ENCODE measurements at regions not wholly inside any gene's neighbourhood (a gene's known extent, or its start where the extent isn't known, plus 50 kb on each side); places are given as distances from the start of the nearest gene placed in this dataset.

DNA sequence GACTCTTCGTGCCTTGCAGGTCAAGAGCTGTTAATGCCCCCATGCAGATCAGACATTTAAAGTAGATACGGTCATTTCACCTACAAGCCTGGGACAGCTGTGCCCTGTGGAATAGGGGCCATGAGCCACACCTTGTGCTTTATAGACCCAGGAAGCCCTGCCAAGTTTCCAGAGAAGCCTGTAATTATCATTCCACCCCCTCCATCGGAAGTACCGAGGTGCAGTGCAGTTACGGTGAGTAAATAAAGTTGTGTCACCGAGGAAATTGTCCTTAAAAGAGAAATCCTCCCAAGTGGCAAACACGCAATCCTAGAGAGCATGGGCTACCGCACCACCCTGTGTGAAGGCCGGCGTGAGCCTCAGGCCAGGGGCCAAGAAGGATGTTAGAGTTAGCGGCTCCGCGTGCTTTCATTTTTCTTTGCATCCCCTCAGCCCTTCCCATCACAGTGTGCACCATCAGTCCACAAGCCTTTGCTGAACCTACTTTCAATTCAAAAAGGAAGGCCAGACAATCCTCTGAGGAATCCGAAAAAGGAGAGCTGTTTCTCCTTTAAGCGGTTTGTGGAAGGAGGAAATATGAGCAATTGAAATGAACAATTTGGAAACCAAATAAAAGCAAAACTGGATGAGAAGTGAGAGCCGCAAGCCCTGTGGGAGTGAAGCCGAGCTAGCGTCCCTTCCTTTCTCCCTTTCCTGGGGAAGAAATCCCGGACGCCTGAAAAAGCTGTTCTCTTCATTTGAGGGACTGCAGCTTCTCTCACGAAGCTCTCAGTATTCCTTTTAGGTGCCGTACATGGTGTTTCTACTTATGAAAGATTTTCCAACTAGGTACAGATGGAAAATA is 183.3 kb upstream of the PDE10A start:
- TF ChIP-seq, protein P1, sequence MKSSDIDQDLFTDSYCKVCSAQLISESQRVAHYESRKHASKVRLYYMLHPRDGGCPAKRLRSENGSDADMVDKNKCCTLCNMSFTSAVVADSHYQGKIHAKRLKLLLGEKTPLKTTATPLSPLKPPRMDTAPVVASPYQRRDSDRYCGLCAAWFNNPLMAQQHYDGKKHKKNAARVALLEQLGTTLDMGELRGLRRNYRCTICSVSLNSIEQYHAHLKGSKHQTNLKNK (CRISPR knock-in tag; IDR thresholded peaks at IDR 0.05): no peak
- TF ChIP-seq MYBL2 (CRISPR knock-in tag; IDR thresholded peaks at IDR 0.05): no peak
- no peak for TF ChIP-seq FOXK1 (CRISPR knock-in tag; IDR thresholded peaks at IDR 0.05)
- TF ChIP-seq KAT7 (CRISPR knock-in tag; IDR thresholded peaks at IDR 0.05; ENCODE audit: borderline replicate concordance): no peak
- no peak for TF ChIP-seq ZNF138 (CRISPR knock-in tag; conservative IDR thresholded peaks at IDR 0.05)
- TF ChIP-seq, protein P2, sequence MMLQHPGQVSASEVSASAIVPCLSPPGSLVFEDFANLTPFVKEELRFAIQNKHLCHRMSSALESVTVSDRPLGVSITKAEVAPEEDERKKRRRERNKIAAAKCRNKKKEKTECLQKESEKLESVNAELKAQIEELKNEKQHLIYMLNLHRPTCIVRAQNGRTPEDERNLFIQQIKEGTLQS (CRISPR knock-in tag; conservative IDR thresholded peaks at IDR 0.05): no peak
- TF ChIP-seq, protein P3, sequence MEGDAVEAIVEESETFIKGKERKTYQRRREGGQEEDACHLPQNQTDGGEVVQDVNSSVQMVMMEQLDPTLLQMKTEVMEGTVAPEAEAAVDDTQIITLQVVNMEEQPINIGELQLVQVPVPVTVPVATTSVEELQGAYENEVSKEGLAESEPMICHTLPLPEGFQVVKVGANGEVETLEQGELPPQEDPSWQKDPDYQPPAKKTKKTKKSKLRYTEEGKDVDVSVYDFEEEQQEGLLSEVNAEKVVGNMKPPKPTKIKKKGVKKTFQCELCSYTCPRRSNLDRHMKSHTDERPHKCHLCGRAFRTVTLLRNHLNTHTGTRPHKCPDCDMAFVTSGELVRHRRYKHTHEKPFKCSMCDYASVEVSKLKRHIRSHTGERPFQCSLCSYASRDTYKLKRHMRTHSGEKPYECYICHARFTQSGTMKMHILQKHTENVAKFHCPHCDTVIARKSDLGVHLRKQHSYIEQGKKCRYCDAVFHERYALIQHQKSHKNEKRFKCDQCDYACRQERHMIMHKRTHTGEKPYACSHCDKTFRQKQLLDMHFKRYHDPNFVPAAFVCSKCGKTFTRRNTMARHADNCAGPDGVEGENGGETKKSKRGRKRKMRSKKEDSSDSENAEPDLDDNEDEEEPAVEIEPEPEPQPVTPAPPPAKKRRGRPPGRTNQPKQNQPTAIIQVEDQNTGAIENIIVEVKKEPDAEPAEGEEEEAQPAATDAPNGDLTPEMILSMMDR (IDR thresholded peaks at IDR 0.05): no peak
- TF ChIP-seq, protein P4, sequence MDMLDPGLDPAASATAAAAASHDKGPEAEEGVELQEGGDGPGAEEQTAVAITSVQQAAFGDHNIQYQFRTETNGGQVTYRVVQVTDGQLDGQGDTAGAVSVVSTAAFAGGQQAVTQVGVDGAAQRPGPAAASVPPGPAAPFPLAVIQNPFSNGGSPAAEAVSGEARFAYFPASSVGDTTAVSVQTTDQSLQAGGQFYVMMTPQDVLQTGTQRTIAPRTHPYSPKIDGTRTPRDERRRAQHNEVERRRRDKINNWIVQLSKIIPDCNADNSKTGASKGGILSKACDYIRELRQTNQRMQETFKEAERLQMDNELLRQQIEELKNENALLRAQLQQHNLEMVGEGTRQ (CRISPR knock-in tag; IDR thresholded peaks at IDR 0.05): no peak
- TF ChIP-seq, protein P5, sequence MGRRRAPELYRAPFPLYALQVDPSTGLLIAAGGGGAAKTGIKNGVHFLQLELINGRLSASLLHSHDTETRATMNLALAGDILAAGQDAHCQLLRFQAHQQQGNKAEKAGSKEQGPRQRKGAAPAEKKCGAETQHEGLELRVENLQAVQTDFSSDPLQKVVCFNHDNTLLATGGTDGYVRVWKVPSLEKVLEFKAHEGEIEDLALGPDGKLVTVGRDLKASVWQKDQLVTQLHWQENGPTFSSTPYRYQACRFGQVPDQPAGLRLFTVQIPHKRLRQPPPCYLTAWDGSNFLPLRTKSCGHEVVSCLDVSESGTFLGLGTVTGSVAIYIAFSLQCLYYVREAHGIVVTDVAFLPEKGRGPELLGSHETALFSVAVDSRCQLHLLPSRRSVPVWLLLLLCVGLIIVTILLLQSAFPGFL (CRISPR knock-in tag; IDR thresholded peaks at IDR 0.05; ENCODE audit: borderline replicate concordance): no peak
